NCI-H82 treated with DMSO at 0.1 percent for 48 hours (cell line): ENCODE measurements at regions not wholly inside any gene's neighbourhood (a gene's known extent, or its start where the extent isn't known, plus 50 kb on each side); places are given as distances from the start of the nearest gene placed in this dataset.

Experiments used
- DNase-seq: peaks from one replicate; lab custom pipeline; 2025; ENCODE audit not compliant: unreplicated experiment; lab: John Stamatoyannopoulos, UW

- no peak for DNase-seq
Measured at GRCh38 chr3:79843180-79843579, 75.4 kb upstream of the ROBO1 start.

- no peak for DNase-seq
Measured at GRCh38 chr3:79835701-79836100, 67.9 kb upstream of the ROBO1 start.

GRCh38 chr3:79824166-79824565, 56.4 kb upstream of the ROBO1 start:
- no peak for DNase-seq

- DNase-seq = no peak
Measured at GRCh38 chr3:79822076-79822475, 54.3 kb upstream of the ROBO1 start.

- DNase-seq = no peak
Measured at GRCh38 chr3:79820089-79820488, 52.3 kb upstream of the ROBO1 start.

GRCh38 chr3:79818015-79818414, 50.2 kb upstream of the ROBO1 start:
- DNase-seq = no peak
